HG02642 (cell line): ENCODE measurements at regions not wholly inside any gene's neighbourhood (a gene's known extent, or its start where the extent isn't known, plus 50 kb on each side); places are given as distances from the start of the nearest gene placed in this dataset.
"Not testable (repeated sequence)": the region's sequence is repeated elsewhere in the genome, so short reads cannot be mapped to it uniquely, and the experiment has no call there.

Experiments used
- ATAC-seq: cut with Tn5 transposase; IDR thresholded peaks from one replicate; pipeline ENCODE4 v1.9.1; 2021; ENCODE audit warnings: mild to moderate bottlenecking; ENCODE audit not compliant: unreplicated experiment, poor library complexity

DNA sequence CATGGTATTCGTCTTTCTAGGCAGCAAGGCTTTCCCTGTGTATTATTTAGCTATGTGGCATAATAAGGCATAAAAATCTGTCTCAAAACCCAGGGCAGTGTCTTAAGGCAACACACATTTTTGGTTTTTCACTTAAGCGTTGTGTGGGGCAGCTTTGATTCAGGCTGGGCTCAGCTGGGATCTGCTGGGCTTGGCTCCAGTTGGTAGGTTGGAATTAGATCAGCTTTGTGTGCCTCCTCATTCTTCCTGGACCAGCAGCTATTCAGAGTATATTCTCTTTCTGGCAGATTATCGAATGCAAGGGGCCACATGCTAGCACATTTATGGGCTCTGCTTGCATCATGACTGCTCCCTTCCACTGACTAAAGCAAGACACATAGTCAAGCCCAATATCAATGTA, 487.9 kb downstream of the RFPL4B start:
- ATAC-seq: no peak

DNA sequence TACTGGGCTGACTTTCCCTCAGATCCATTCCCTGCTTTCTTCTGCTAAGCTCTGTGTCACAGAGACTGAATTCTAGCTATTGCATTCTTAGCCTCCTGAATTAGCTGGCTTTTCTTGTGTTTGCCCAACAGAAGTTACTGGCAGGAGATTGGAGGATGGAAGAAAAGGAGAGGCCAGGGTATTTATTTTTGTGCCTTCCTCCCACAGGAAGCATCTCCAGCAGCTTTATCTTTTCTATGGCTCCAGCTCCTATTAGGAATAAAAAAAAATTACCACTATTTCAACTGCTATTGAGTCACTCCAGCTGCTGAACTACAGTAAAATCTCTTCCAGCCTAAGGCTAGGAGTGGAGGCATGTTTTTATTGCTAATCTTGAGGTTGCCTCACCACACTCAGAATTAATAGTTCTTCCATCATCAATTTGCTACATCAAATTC, 492.4 kb downstream of the RFPL4B start:
- ATAC-seq: no peak

DNA sequence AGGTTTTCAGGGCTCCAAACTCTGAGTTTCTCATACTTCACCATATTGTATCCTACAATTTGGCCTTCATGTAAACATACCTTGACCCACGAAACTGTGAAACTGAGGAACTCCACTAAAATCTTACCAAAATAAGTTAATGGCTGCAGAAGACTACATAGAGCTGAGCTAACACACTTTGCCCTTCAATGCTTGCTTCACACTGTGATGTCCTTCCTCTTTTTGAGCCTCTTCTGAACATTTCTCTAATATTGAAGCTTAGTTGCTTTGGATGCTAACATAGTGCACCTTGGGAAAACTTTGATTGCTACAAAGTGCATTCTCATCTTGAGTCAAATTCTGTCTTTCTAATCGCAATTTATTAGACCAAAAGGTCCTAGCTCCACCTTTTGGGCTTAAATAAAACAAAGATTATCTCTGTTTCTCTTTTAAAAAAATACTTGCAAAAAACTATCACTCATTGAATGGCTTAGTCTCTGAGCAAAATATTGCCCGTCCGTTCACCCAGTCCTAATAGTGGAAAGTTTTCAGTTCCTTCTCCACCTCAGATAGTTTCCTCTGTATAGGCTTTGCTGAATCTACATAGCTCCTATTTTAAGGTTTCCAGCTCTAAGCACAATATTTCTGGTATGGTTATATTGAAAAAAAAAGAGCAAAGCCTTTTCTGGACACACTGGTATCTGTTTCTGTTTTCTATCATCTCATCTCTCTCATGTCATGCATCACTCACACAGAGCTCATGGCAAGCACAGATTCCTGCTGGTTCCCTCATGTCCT, 494.6 kb downstream of the RFPL4B start:
- ATAC-seq: peak; percentile 67

DNA sequence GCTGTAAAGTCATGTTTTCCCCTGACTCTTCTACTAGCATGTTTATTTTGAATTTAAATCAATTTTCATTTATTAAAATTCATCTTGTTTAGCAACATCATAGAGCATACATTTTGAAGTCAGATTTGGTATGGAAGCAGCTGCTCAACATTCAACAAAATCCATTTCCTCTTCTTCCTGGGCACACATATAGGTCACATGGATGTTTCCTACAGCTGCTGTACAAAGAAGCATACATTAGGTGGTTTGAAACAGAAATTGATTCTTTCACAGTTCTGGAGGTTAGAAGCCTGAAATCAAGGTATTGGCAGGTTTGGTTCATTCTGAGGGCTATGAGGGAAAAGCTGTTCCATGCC, 495.2 kb downstream of the RFPL4B start:
- peak; percentile 14 for ATAC-seq

DNA sequence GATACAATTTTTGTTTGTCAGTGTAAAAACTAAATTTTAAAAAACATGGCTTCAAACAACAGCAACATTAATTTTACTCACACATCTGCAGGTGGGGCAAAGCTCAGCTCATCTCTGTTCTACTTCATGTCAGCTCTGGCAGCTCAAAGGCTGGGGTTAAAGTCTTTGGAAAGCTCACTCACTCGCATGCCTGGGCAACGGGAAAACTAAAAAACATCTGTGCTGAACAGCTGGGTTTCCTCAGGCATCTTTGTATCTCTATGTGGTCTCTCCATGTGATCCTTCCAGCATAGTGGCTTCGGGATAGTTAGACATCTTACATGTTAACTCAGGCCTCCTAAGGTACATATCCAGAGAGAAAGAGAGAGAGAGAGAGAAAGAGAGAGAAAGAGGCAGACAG, 499.6 kb downstream of the RFPL4B start:
- ATAC-seq: no peak

DNA sequence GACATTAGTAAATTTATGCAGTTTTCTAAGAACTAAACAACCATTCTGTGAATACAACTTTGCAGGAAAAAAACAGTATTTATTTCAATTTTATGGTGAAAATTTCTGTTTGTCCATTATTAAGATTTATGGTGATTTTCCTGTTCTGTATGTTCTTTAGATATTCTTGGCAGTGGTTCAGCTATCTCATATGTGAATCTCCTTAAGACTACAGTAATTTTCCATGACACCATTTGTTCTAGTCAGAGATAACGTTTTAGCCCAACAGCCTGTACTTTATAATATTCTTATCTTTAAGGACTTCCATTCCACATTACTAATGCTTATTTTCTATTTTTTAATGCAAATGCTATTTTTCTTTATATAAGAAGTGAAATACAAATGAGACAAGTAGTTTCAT, 504.0 kb downstream of the RFPL4B start:
- no peak for ATAC-seq

DNA sequence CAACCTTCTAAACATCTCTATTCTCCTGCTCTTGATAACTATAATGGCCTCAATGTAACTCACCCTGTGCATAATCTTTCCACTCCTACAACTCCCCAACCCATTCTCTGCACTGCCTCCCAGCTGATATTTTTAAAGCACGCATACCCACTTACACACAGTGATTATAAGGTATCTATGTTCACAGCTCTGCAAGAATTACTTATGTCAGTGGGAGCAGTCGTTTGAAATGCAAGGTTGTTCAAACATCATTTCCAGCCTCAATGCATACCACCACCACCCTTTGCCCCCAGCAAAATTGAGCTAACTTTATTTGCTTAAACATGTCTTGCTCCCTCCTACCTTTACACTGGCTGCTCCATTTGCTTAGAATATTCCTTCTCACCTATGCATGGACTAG, 506.0 kb downstream of the RFPL4B start:
- no peak for ATAC-seq

DNA sequence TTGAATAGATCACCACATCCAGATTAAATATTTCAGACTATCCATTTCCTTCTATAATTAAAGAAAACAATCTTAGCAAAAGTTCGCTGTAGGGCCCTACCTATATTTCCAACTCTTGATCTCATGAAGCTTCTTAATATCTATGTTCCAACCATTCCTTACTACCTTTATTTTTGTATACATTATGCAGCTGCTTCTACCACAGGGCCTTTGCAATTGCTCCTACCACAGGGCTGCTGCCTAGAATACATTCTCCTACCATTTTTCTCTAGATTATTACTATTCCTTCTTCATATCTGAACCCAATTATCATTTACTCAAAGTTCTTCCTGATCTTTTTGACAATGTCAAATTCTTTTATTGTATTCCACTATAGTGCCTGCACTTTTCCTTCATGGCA, 516.6 kb downstream of the RFPL4B start:
- no peak for ATAC-seq

DNA sequence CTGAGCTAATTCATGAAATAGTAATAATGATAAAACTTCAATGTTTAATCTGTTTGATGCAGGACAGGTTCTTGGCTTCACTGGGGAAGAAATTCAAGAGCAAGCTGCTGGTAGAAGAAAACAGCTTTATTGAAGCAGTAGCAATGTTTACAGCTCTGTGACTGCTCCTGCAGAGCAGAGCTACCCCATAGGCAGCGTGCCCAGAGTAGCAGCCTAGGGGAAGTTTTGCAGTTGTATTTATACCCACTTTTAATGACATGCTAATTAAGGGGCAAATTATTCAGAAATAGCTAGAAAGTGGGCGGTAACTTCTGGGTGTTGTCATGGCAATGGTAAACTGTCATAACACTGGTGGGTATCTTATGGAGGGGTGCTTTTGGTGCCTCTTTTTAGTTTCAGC, 518.0 kb downstream of the RFPL4B start:
- no peak for ATAC-seq

DNA sequence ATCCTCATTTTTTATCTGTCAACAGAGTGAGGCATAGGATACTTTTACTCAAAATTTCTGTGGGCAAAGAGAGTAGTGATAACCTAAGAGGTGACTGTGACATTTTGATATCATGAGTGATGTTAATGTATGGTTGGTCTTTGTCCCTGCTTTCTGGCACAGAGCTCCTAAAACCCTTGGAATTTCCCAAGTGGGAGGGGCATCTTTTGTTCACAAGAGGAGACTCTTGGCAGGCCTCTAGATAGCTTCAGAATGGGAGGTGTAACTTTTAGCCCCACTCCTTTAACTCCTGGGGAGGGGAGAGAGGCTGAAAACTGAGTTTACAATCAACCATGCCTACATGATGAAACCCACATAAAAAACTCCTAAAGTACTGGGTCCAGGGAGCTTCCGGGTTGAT, 527.8 kb downstream of the RFPL4B start:
- ATAC-seq: no peak

DNA sequence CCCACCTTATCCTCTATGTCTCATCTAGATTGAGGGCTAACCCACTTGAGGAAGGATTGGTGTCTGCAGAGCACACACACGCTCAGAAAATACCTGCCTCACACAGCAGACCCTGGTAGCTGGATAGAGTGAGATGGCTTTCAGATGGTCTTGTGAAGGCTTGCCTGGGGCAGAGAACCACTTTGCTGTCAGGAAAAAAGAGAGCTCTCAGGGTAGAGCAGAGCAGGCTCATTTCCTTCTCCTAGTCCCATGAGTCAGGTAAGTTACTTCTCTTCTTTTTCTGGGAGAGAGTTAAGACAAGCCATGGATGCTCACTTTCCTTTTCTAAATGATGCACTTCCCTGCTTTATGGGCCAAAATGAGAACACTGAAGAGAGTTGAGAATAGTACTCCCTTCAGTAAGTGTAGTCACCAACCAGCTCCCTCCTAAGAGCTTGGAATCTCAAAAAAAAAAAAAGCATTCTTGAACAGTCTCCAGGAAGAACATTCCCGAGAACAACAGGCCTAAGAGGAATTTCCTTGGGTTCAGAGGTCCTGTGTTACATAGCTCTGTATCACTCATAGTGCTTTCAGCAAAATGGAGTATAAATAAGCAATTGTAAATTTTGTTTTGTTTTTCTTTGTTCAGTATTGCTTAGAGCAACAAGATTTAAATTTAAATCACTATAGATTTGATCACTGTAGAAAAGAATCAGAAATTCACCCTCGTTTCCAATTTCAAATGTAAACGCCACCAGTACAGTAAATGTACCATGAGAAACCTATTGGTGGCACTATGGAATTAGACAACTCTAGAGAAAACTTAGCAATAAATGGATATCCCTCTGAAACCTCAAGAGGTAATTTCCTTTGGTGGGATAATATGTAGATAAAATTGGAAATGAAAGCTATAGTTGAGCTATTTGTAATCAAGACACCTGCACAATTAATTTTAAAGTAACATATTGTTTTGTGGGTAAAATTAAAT, 530.3 kb downstream of the RFPL4B start:
- no peak for ATAC-seq

DNA sequence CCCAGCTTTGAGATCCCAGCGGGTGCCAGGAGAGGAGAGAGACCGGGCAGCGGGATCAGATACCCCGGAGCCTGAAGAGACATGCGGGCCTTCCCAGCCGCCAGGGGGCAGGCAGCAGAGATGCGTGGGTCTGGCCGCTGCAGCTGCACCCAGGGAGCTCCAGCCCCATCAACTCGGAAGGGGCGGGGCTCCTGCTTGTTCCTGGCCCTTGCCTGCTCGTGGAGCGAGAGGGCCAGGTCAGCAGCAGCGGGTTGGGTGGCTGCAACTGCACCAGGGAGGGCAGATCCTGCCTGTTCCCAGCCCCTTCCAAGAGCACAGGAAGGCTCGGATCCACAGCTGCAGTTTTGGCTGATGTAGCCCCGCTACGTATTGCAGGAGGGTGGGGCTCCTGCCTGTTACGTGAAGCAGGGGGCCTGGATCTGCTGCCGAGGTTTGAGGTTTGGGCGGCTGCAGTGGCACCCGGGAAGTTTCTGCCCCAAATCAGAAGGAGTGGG, 532.8 kb downstream of the RFPL4B start:
- ATAC-seq: no peak

DNA sequence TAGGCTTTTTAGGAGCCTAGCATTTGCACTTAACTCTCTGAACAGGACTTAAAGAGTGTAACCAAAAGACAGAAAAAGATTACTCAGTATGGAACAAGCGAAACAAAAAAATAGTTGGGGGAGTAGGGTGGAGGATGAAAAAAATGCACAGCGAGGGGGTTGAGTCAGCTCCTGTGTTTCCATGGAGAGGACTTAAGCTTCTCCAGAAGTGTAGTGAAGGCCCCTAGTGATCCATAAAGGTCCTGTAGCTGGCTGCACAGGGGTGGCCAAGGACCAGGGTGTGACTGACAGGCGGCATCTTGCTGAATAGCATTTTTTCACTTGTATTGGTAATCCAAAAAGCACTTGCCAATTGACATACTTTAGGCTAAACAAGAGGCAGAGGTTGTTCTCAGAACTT, 533.9 kb downstream of the RFPL4B start:
- ATAC-seq: no peak

DNA sequence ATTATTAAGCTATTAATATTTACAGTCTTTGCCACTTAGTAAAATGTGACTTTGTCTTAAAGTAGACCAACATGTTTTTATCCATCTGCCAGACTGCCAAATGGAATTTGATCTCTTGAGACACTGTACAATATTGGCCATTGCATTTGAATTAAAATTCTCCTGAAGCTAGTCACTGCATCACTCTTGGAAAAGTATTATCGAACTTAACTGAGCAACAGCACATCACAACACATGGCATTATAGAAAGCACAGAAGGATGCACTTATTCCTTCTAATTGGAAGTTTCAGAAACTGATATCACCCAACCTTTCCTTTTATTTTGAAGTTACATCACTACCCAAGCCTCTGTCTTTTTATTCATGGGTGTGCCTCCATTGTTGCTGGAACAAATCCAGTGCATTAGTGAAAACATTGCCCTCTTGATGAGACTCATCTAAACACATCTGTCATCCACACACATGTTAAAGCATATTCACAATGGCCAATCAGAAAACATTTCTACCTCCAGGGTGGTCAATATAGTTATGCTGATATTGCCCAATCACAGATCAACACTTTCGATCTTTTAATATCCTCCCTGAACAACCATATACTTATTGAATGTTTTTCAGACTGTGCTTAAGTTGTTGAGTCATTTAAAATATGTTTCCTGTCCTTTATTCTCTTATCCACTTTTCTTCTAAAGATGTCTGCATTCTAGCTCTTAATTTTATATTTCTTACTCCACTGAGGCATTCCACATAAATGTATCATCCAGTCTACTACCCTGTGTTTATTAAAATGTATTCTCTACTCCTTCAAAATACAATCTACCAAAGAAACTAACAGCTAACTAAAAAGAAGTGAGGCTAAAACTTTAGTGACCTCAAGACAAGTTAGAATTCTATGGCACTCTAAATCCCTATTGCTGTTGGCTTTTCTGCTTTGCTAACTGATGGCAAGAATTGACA, 535.0 kb downstream of the RFPL4B start:
- ATAC-seq: no peak

DNA sequence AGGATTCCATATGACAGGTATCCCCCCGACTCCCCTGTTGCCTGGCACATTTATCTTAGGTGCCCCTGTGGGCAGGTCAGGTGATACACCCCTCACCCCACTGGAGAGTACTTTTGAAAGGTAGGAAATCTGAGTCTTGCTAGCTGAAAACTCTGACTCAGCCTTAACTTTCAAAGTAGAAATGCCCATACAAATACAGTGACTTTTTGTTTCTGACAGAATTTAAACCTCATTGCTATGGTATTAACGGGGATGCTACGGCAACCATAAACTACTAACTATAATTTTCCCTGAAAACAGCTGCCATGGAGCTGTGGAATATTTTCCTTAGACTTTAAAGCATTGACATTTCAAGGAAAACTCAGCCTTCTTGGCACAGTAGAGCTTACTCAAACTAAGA, 536.0 kb downstream of the RFPL4B start:
- ATAC-seq: no peak

DNA sequence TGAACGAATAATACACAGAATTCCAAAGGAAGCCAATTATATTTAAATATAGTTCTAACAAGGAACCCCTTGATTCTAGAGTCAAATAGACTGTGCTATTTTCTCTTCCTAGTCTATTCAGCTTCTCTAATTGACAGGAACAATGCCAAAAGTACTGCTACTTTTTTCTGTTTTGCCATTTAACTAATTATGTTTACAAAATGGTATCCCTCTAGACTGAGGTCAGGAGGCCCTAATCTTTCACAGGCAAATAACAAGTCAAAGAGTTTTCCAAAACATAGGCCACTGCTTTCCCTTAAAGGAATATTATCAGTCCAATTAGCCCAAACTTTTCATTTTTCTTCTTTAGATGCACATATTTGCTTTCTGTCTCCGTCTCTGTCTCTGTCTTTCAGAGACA, 539.3 kb downstream of the RFPL4B start:
- ATAC-seq: no peak

DNA sequence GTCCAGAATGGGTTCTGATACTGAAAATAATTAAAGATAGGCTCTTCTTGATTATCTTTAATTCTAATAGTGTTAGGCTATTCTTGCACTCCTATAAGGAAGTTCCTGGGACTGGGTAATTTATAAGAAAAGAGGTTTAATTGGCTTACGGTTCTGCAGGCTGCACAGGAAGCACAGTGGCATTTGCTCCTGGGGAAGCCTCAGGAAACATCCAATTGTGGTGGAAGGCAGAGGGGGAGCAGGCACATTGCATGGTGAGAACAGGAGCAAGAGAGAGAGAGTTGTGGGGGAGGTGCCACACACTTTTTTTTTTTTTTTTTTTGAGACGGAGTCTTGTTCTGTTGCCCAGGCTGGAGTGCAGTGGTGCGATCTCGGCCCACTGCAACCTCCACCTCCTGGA, 540.3 kb downstream of the RFPL4B start:
- not testable (repeated sequence) for ATAC-seq

DNA sequence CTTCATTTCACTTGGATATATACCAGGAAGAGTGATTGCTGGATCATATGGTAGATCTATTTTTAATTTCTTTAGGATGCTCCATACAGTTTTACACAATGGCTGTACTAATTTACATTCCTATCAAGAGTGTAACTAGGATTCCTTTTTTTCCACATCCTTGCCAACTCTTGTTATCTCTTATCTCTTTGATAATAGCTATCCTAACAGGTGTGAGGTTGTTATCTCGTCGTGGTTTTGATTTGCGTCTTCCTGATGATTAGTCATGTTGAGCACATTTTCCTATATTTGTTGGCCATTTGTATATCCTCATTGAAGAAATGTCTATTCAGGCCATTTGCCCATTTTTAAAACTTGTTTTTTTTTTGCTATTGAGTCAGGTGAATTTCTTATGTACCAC, 552.4 kb downstream of the RFPL4B start:
- ATAC-seq: no peak

DNA sequence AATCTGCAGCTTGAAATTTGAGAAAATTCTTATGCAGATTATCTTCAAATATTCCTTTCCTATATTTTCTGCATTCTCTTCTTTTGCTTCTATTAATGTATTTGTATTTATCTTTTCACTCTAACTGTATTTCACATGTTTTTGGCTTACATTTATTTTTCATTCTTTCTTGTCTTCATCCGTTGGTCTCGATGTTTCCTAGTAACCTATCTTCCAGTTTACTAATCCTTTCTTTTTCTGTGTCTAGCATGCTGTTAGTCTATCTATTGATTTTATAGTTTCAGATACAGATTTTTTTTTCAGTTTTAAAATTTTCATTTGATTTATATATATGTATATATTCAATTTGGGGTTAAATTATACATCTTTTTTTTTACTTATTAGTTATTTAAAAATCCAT, 556.2 kb downstream of the RFPL4B start:
- ATAC-seq: no peak

DNA sequence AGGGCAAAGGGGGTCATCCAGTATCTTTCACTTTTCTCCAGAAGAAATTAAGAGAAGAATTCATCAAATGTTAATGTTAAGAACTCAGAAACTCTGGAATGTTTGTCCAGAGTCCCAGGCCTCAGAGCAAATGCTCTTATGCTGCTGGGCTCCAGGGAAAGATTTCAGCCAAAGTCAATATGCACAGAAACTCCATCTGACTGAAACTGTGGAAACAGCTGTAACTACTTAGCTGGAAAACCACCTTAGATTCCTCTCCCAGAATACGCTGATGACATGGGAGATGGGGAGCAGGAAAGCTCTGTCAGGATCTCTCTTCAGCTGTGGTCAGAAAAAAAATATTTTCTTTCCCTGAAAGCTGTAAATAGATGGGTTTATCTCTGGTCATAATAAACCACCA, 559.6 kb downstream of the RFPL4B start:
- ATAC-seq: no peak
